Activated CD4-positive, alpha-beta T cell treated with anti-CD3 and anti-CD28 coated beads for 36 hours (primary cell): ENCODE measurements at regions not wholly inside any gene's neighbourhood (a gene's known extent, or its start where the extent isn't known, plus 50 kb on each side); places are given as distances from the start of the nearest gene placed in this dataset. TPM values are rescaled to one million over a fixed set of nuclear protein-coding genes. Genes with fewer than 3 reads are reported as not detected.

Source experiments
- microRNA-seq: library from miRNA; unstranded; fragments of <30 nt; microRNA quantifications from one replicate; pipeline ENCODE4 v1.2.0, GENCODE V29; 2021; ENCODE audit warnings: borderline replicate concordance

Small RNA genes lying in the stretch of these regions (microRNA-seq; reads per million reads assigned to microRNA genes)
- not detected for gene MIR3169
